Neuronal stem cell (in vitro differentiated cells): ENCODE measurements at regions not wholly inside any gene's neighbourhood (a gene's known extent, or its start where the extent isn't known, plus 50 kb on each side); places are given as distances from the start of the nearest gene placed in this dataset.

ENCODE experiments used
- DNase-seq: peaks from one replicate; pipeline ENCODE4 v3.0.0-alpha.2; 2013; ENCODE audit warnings: low spot score
- H2AFZ ChIP-seq: one replicate; pipeline ENCODE4 v1.6.1; 2013; ENCODE audit warnings: mild to moderate bottlenecking, low read length, inconsistent platforms
- H2AK5ac ChIP-seq: 2 replicates; pipeline ENCODE4 v1.6.1; 2013; ENCODE audit warnings: low read depth, mild to moderate bottlenecking, inconsistent platforms, low read length, moderate library complexity, mixed read lengths
- H2BK120ac ChIP-seq: 2 replicates; pipeline ENCODE4 v1.6.1; 2013; ENCODE audit warnings: low read depth, mild to moderate bottlenecking, inconsistent platforms, low read length, moderate library complexity, mixed read lengths
- H2BK12ac ChIP-seq: one replicate; pipeline ENCODE4 v1.6.1; 2013; ENCODE audit warnings: low read length, inconsistent platforms
- H2BK15ac ChIP-seq: 2 replicates; pipeline ENCODE4 v1.6.1; 2013; ENCODE audit warnings: mild to moderate bottlenecking, low read length, inconsistent platforms, mixed read lengths
- H2BK5ac ChIP-seq: one replicate; pipeline ENCODE4 v1.6.1; 2013; ENCODE audit warnings: inconsistent platforms, mild to moderate bottlenecking, low read length, moderate library complexity
- H3K14ac ChIP-seq: one replicate; pipeline ENCODE4 v1.6.1; 2013; ENCODE audit warnings: low read length, inconsistent platforms
- H3K18ac ChIP-seq: 2 replicates; pipeline ENCODE4 v1.6.1; 2013; ENCODE audit warnings: low read length, inconsistent platforms
- H3K23ac ChIP-seq: 2 replicates; pipeline ENCODE4 v1.6.1; 2013; ENCODE audit warnings: low read depth, mild to moderate bottlenecking, mixed read lengths, low read length, inconsistent platforms; ENCODE audit not compliant: poor library complexity
- H3K27ac ChIP-seq: replicated peaks from 3 replicates; pipeline ENCODE4 v1.5.1; 2013; ENCODE audit warnings: low read length, inconsistent platforms
- H3K27me3 ChIP-seq, 3 experiments: 2 replicates each; pipeline ENCODE4 v1.6.1; 2013; ENCODE audit warnings: low read length in 3 of 3, mild to moderate bottlenecking in 2 of 3, inconsistent platforms in 1 of 3, low read depth in 1 of 3, mixed read lengths in 1 of 3, moderate library complexity in 1 of 3; ENCODE audit not compliant: control insufficient read depth in 3 of 3, insufficient read depth in 3 of 3
- H3K36me3 ChIP-seq, 2 donors: replicated peaks in 1 of 2; 2 replicates each; pipeline ENCODE4 v1.6.1; 2013; ENCODE audit warnings: low read length in 2 of 2; ENCODE audit not compliant: control insufficient read depth in 2 of 2, insufficient read depth in 2 of 2
- H3K4ac ChIP-seq: 2 replicates; pipeline ENCODE4 v1.6.1; 2013; ENCODE audit warnings: inconsistent platforms, mild to moderate bottlenecking, low read length, moderate library complexity
- H3K4me1 ChIP-seq, 2 donors: 1 replicate in 1 of 2; 2 replicates in 1 of 2; pipeline ENCODE4 v1.6.1; 2013; ENCODE audit warnings: low read length in 2 of 2, low read depth in 1 of 2; ENCODE audit not compliant: control insufficient read depth in 2 of 2, insufficient read depth in 1 of 2
- H3K4me2 ChIP-seq: one replicate; pipeline ENCODE4 v1.6.1; 2013; ENCODE audit warnings: mild to moderate bottlenecking, low read length, inconsistent platforms; ENCODE audit not compliant: insufficient read depth, poor library complexity, severe bottlenecking
- H3K4me3 ChIP-seq, 2 donors: 2 replicates each; pipeline ENCODE4 v1.5.1; 2013; ENCODE audit warnings: low read length in 2 of 2, mild to moderate bottlenecking in 2 of 2, inconsistent platforms in 1 of 2, moderate library complexity in 1 of 2
- H3K79me1 ChIP-seq: one replicate; pipeline ENCODE4 v1.6.1; 2013; ENCODE audit warnings: low read depth, mild to moderate bottlenecking, inconsistent platforms, low read length, moderate library complexity
- H3K9ac ChIP-seq: one replicate; pipeline ENCODE4 v1.6.1; 2013; ENCODE audit warnings: mild to moderate bottlenecking, low read depth, low read length, inconsistent platforms; ENCODE audit not compliant: poor library complexity
- H3K9me3 ChIP-seq, 2 donors: replicated peaks in 1 of 2; 2 replicates each; pipeline versions ENCODE3 to v1.6.1; 2013; ENCODE audit warnings: low read length in 2 of 2, mild to moderate bottlenecking in 2 of 2, inconsistent platforms in 1 of 2, low read depth in 1 of 2, mixed read lengths in 1 of 2, moderate library complexity in 1 of 2; ENCODE audit not compliant: control insufficient read depth in 2 of 2, insufficient read depth in 1 of 2
- H4K8ac ChIP-seq: one replicate; pipeline ENCODE4 v1.6.1; 2013; ENCODE audit warnings: low read depth, mild to moderate bottlenecking, inconsistent platforms, low read length, moderate library complexity
- H4K91ac ChIP-seq: one replicate; pipeline ENCODE4 v1.6.1; 2013; ENCODE audit warnings: low read length, low read depth, mild to moderate bottlenecking, inconsistent platforms; ENCODE audit not compliant: poor library complexity
- WGBS, 2 donors: extraction: QIAGEN DNeasy Blood & Tissue Kit; methylation state at CpG; one replicate each; pipeline ENCODE4 v1.1.7; 2013; ENCODE audit warnings: missing lambda C conversion rate in 2 of 2, mixed read lengths in 1 of 2; ENCODE audit not compliant: insufficient read length in 2 of 2, insufficient replicate concordance in 1 of 2; ENCODE audit errors: extremely low coverage in 2 of 2; 5-methylcytosine and 5-hydroxymethylcytosine counted together

DNA sequence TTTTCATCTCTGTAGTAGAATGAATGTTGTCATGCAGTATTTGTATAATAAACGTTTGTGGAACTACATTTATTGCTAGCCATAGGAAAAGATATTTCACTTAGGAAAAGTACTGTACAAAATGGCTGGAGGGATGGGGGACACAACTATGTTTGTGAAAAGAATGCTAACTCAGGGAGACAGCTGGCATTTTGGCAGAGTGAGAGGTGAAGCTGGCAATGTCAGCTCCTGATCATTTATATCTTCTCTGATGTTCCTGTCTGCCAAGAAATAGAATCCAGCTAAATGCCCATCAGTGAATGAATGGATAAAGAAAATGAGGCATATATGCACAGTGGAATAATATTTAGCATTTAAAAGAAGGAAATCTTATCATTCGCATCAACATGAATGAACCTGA, 313.0 kb upstream of the IRAK1BP1 start:
- Histone ChIP-seq H2AK5ac (no peak overlapping the region), H3K9me3 (peaks cover 0 to 2% of the 10 kb centered on the region in 2 donors), H3K23ac (no peak overlapping the region), H2AFZ (no peak overlapping the region), H3K18ac (no peak overlapping the region), H2BK5ac (no peak overlapping the region), H2BK15ac (no peak overlapping the region), H3K27ac (no peak overlapping the region), H3K4me2 (no peak overlapping the region), H3K4ac (no peak overlapping the region), H4K91ac (no peak overlapping the region), H3K4me3 (no peak overlapping the region), H4K8ac (no peak overlapping the region), H2BK12ac (no peak overlapping the region), H2BK120ac (no peak overlapping the region), H3K36me3 (no peaks in the 10 kb centered on the region), H3K79me1 (no peaks in the 10 kb centered on the region), H3K27me3 (no peaks in the 10 kb centered on the region), H3K9ac (no peak overlapping the region), H3K4me1 (no peaks in the 10 kb centered on the region), H3K14ac (no peak overlapping the region)
- DNase-seq, result no peak
- WGBS, 2 donors, result no CpG with 5 or more reads among the region's 2 CpGs

DNA sequence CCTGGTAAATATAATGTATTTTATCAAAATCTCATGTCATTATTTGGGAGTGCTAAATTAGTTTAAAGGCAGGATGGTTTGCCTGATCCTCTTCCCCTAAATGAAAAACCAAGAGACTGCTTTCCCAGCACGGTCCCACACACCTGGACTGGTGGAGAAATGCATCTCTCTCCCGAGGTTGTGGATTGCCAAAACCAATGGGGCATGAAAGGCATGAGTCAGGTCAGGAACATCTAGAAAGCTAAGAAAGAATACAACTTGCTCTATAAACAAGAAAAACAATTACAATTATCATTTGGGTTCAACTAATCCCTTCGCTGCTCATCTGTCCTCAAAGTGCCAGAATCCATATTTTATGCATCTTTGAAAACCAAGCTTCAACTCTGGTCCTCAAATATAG, 308.3 kb upstream of the IRAK1BP1 start:
- H2BK5ac ChIP-seq, result no peak overlapping the region
- no peak overlapping the region for H2BK12ac ChIP-seq
- H3K4me2 ChIP-seq, result no peak overlapping the region
- WGBS, 2 donors, result no CpG with 5 or more reads among the region's 3 CpGs
- H3K9ac ChIP-seq, result no peak overlapping the region
- H4K91ac ChIP-seq, result no peak overlapping the region
- H3K14ac ChIP-seq, result no peak overlapping the region
- H3K36me3 ChIP-seq, result no peaks in the 10 kb centered on the region
- no peak overlapping the region for H2AK5ac ChIP-seq
- H2BK15ac ChIP-seq, result no peak overlapping the region
- no peaks in the 10 kb centered on the region for H3K27me3 ChIP-seq
- peaks cover 0 to 2% of the 10 kb centered on the region in 2 donors for H3K9me3 ChIP-seq
- no peak overlapping the region for H4K8ac ChIP-seq
- no peaks in the 10 kb centered on the region for H3K79me1 ChIP-seq
- H2BK120ac ChIP-seq, result no peak overlapping the region
- H3K4me3 ChIP-seq, result no peak overlapping the region
- no peak overlapping the region for H3K18ac ChIP-seq
- no peaks in the 10 kb centered on the region for H3K4me1 ChIP-seq
- H2AFZ ChIP-seq, result no peak overlapping the region
- no peak overlapping the region for H3K23ac ChIP-seq
- no peak overlapping the region for H3K27ac ChIP-seq
- DNase-seq, result no peak
- no peak overlapping the region for H3K4ac ChIP-seq

DNA sequence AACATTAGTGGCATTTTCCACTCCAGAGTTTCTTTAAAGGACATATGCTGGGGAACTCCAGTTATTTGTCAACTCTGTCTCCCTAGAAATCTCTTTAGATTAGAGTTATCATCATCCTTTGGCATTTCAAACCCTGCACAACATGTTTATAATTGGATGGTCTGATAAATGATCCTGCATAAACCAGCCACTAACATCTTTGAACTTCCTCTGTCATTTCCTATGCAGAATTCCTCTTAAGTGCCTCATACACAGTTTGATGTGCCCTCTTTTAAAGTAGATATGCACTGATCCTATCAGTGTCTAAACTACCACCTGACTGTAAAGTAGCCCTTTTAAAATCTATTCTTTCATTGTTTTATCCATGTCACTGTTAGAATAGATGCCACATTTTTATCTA, 306.3 kb upstream of the IRAK1BP1 start:
- no peak overlapping the region for H2AK5ac ChIP-seq
- H3K18ac ChIP-seq, result no peak overlapping the region
- no peak overlapping the region for H3K4me2 ChIP-seq
- no peak overlapping the region for H3K23ac ChIP-seq
- no peak overlapping the region for H2BK5ac ChIP-seq
- H4K91ac ChIP-seq, result no peak overlapping the region
- no peaks in the 10 kb centered on the region for H3K4me1 ChIP-seq
- no peak overlapping the region for H3K9ac ChIP-seq
- H2BK12ac ChIP-seq, result no peak overlapping the region
- H3K36me3 ChIP-seq, result no peaks in the 10 kb centered on the region
- no peak overlapping the region for H2AFZ ChIP-seq
- no peak overlapping the region for H4K8ac ChIP-seq
- H3K27ac ChIP-seq, result no peak overlapping the region
- H3K27me3 ChIP-seq, result no peaks in the 10 kb centered on the region
- H3K9me3 ChIP-seq, result peaks cover 0 to 2% of the 10 kb centered on the region in 2 donors
- no peak overlapping the region for H3K4ac ChIP-seq
- H3K79me1 ChIP-seq, result no peaks in the 10 kb centered on the region
- no peak overlapping the region for H2BK120ac ChIP-seq
- no peak for DNase-seq
- no peak overlapping the region for H3K14ac ChIP-seq
- H2BK15ac ChIP-seq, result no peak overlapping the region
- H3K4me3 ChIP-seq, result no peak overlapping the region

DNA sequence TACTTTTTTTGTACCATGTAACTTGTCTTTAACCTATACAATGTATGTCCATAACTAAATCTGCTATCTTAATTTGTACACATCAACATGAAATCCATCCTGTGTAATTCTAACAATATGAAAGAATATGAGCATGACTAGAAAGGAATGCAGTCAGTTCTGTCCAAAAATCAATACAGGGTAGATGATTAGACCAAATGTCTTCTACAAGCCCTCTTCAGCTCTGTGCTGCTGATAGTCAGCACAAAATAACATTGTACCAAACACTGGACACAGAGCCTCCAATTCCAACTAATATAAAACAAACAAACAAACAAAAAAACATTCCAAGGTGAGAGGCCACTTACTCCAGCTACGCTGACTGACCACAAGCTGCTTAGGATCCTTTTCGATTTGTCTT, 301.4 kb upstream of the IRAK1BP1 start:
- no peak overlapping the region for H2AFZ ChIP-seq
- H3K14ac ChIP-seq, result no peak overlapping the region
- H3K27me3 ChIP-seq, result no peaks in the 10 kb centered on the region

More for the DNA sequence above, 301.4 kb upstream of the IRAK1BP1 start:
- no peak overlapping the region for H3K4me2 ChIP-seq
- no peak overlapping the region for H3K27ac ChIP-seq
- H2BK12ac ChIP-seq, result no peak overlapping the region
- H3K9ac ChIP-seq, result no peak overlapping the region
- H4K8ac ChIP-seq, result no peak overlapping the region
- H3K4ac ChIP-seq, result no peak overlapping the region
- no peak overlapping the region for H4K91ac ChIP-seq
- no peaks in the 10 kb centered on the region for H3K4me1 ChIP-seq
- no peak overlapping the region for H2BK5ac ChIP-seq
- no peak overlapping the region for H3K23ac ChIP-seq
- no peak overlapping the region for H3K18ac ChIP-seq
- no peaks in the 10 kb centered on the region for H3K9me3 ChIP-seq
- no peak overlapping the region for H2BK120ac ChIP-seq
- no peak overlapping the region for H2BK15ac ChIP-seq
- no peaks in the 10 kb centered on the region for H3K36me3 ChIP-seq
- no peaks in the 10 kb centered on the region for H3K79me1 ChIP-seq
- no peak overlapping the region for H2AK5ac ChIP-seq
- no peak overlapping the region for H3K4me3 ChIP-seq
- no peak for DNase-seq
- WGBS, 2 donors, result no CpG with 5 or more reads among the region's 2 CpGs
